HuH-7 (cell line): ENCODE measurements at regions not wholly inside any gene's neighbourhood (a gene's known extent, or its start where the extent isn't known, plus 50 kb on each side); places are given as distances from the start of the nearest gene placed in this dataset.
A peak's percentile ranks its signal among the peaks of the same experiment; 100 is the strongest.
"Not testable (repeated sequence)": the region's sequence is repeated elsewhere in the genome, so short reads cannot be mapped to it uniquely, and the experiment has no call there.

Experiments
- DNase-seq: peaks from one replicate; pipeline ENCODE4 v3.0.0; 2011; ENCODE audit warnings: low spot score

DNA sequence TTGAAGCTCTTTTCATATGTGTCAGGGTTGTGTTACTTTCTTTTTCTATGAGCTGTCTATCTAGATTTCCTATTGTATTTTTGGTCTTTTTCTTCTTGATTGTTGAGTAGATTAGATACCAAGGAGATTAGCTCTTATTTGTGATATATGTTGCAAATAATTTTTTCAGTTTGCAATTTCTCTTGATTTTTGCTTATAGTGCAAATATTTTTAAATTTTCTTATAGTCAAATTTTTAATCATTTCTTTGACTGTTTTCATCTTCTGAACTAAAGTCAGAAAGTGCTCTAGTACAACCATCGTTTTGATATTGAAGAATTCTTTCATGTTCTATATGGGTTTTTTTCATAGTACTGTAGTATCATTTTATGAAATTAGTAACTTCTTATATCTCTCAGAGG is 193.7 kb downstream of the OSTF1 start:
- DNase-seq = no peak

DNA sequence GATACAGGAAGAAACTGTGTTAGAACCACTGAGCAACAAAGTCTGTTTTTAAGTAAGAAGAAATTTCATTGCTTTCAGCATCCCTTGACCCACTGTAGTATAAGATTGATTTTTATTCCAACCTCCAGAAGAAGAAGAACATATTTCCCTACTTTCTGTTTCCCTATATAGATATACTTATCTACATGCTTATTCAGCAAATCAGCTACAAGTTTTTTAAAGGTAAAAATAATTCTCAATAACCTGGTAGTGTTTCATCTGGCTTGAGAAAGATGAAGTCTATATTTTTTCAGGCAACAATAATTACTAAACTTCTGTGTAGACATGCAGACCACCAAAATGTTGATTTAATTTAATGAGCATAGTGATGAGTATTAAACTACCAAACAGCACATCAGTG is 201.0 kb downstream of the OSTF1 start:
- DNase-seq = no peak

DNA sequence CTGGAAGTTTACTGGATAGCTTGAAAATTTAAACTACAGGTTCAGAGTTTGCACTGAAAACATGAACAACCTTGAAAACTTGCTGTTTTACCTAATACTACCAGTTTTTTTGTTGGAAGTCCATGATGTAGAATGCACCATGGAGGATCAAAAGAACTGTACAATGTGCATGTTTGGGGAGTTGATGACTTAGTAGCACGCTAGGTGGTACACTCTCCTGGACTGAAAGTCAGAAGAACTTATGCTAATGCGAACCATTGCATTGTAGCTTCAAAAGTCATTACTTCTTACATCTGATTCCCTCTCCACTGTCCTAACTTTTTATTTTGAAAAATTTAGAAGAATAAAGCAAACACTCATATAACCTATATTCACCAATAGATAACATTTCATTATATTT is 211.0 kb downstream of the OSTF1 start:
- DNase-seq = peak; percentile 26

DNA sequence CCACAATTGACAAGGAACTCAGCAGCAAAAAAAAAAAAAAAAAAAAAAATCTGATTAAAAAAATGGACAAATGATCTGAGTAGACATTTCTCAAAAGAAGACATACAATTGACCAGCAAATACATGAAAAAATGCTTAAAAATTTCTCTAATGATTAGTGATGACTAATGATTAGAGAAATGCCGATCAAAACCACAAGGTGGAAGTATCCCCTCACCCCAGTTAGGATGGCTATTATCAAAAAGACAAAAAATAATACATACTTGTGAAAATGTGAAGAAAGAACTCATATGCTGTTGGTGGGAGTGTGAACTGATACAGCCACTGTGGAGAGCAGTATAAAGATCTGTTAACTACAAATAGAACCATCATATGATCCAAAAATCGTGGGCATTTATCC is 245.3 kb downstream of the OSTF1 start:
- no peak for DNase-seq

DNA sequence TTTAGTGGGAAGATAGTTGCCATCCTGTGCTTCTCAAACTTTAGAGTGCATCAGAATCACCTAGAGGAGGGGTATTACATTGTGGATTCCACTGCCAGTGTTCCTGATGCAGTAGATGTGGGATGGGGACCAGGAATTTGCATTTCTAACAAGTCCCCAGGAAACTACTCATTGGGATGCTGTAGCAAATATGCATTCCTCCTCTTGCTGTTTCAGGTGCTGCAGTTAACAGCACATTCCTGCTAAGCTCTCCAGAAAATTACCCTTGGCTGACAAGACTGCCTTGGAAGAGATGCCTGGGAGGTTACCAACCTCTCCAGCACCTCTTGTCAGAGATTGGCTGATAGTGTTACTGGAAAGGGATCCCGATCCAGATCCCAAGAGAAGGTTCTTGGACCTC is 270.5 kb downstream of the OSTF1 start:
- DNase-seq = no peak

DNA sequence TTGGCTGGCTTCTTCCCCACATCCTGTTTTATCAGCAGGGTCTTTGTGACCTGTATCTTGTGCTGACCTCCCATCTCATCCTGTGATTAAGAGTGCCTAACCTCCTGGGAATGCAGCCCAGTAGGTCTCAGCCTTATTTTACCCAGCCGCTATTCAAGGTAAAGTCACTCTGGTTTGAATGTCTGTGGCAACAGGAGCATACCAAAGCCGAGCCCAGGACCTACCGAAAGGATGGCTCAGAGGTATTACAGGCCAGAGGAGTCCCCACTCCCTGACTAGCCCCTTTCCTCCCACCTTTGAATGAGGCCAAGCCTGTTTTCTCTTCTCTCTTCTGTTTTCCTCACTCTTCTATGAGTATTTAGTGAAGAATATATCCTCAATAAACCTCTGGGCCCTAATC is 271.3 kb downstream of the OSTF1 start:
- DNase-seq = no peak

DNA sequence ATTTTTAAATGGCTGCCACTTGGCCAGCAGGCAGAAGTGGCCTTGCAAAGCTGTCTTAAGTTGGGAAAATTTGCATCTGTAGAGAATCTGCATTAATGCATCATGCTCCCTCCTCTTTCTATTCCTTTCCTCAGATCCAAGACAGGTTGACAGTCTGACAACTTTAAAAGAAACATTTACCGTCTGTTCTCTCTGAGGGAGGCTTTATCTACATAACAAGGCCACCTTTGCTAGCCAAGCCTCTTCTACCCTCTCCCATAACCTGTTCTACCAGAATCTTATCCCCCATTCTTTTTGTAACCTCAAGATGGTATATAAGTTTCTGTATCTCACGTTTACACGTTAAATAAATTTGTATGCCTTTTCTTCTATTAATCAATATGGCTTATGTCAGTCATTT is 271.9 kb downstream of the OSTF1 start:
- no peak for DNase-seq

DNA sequence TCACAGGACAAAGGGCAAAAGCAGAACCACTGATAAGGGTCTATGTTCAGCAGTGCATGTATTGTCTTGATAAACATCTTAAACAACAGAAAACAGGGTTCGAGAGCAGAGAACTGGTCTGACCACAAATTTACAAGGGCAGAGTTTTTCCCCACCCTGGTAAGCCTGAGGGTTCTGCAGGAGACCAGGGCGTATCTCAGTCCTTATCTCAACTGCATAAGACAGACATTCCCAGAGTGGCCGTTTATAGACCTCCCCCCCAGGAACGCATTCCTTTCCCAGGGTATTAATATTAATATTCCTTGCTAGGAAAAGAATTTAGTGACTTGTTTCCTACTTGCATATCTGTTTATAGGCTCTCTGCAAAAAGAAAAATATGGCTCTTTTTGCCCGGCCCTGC is 274.1 kb downstream of the OSTF1 start:
- DNase-seq = not testable (repeated sequence)

DNA sequence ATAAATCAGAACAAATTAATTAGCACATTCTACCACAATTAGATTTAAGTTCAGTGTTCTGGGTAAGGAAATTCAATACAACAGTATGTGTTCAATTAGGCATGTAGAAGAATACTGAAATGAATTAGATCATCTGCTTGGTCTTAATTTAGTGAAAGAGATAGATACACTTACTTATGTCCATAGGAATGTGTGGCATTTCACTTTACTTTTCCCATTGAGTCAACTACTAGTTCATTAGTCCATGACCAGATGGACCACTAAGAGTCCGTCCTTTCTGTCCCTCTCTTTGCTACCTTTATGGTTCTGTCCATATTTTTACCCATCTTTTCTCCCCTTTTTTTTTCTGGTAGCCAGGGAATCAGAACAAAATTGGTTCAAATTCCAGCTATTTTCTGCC is 276.9 kb downstream of the OSTF1 start:
- no peak for DNase-seq

DNA sequence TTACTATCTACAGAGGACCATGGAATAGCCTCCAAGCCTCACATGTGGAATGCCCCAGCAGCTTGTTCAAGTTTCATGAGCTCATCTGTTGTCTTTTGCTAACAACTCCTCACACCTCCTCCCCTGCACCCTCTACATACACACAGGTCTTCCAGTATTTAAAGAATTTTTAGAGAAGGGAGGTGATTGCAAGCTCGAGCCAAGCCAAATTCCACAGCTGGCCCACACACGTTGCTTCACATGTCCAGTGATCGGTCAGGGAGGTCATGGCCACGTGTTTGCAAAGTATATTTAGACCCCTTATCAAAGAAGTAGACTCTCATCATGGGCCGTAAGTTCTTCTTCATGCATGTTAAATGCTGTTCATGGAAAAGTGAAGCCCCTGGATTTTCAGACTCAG is 281.7 kb downstream of the OSTF1 start:
- no peak for DNase-seq

DNA sequence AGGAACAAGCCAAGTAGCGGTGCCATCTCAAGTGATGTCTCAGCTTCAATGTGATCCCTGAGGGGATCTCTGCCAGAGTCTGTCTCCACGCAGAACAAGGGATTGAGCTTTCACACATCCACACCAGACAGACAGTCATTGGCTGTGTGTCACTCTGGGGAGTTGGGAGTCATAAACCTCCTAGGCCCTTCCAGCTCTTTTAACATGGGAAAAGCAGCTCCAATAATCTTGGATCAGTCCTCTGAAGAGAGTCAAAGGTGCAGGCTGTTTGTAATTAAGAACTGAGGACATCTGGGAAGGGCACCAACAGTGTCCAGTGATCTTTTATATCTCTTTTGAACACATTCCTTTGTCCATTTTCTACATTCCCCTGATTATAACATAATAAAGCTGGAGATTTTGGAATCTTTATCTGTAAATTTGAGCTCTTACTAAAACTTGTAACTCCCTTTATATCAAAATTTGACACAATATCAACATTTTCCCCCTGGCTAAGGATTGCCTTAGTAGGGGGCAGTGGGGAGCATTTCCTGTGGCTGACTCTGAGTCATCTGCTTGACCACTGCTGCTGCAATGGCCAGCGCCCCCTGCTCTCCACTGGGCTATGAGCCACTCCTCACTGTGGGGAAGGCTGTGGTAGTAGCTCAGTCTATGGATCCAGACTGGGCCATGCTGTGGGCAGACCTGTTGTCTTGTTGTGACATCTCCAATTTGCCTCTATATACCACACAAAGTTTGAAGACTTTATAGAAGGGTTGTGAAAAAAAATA is 284.4 kb downstream of the OSTF1 start:
- no peak for DNase-seq

DNA sequence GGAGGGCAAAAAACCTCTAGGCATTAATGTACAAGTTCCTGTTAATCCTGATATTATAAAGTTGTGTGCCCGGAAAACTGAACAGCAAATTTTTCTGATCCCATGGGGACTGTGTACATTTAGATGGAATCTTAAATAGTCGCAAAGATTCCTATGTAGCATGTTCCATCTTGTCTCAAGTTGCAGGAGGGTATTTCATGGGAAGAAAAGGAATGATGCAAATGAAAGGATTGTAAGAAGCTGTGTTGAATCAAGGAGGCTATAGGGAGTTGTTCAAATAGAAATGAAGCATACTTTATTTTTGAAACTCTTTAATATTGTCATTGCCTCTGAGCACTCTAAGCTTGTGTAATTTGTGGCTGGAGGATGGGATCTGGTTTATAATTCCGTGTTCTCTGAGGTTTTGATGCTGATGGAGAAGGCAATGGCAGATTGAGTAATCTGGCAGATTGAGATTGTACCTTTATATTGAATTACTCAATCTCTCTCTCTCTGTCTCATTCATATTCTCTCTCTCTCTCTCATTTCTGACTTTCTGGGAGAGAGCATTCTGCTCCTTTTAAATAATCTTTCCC is 288.5 kb downstream of the OSTF1 start:
- DNase-seq = no peak

DNA sequence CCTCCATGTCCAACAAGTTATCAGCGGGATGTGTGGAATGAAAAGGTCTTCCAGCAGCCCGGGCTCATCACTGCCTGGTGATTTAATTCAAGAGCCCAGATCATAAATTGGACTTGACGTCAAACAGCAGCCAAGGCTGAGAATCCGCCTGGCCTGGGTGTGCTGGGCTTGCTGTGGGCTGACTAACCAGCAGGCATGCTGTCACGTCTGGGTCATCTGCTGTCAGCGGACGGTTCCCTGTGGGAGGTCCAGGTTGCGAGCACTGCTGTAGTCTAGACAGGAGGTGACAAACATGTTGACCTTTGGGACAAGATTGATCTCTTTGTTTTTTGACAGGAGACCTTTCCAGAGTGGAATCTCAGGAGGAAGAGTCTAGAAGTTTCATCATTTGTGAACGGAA is 289.7 kb downstream of the OSTF1 start:
- DNase-seq = peak; percentile 23

DNA sequence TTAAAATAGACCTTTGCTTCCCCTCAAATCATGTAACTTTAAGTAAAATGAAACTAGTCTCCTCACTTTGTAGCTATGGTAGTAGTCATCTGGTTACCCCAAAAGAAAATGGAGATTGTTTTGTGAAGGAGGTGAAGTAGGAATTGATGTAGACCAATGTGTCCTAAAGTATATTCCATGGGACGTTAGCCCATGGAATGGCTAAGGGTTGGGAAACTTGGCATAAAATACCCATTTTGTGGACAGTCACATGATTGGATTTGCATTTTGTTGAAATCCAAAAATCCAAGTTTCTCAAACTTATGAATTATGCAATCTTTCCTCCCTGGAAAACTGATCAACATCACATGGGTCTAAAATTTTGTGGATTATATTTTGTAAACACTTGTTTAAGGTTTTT is 290.6 kb downstream of the OSTF1 start:
- no peak for DNase-seq

DNA sequence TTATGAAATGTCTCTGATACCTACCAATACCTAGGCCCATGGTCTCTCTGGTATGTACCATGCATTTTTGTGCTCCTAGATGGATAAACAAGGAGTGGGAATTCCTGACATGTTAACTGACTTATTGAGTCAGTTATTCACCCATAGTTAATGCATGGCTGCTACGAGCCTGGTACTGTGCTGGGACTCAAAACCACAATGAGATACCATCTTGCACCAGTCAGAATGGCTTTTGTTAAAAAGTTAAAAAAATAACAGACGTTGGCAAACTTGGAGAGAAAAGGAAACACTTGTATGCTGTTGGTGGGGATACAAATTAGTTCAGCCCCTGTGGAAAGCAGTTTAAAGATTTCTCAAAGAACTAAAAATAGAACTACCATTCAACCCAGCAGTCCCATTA is 293.8 kb downstream of the OSTF1 start:
- no peak for DNase-seq

DNA sequence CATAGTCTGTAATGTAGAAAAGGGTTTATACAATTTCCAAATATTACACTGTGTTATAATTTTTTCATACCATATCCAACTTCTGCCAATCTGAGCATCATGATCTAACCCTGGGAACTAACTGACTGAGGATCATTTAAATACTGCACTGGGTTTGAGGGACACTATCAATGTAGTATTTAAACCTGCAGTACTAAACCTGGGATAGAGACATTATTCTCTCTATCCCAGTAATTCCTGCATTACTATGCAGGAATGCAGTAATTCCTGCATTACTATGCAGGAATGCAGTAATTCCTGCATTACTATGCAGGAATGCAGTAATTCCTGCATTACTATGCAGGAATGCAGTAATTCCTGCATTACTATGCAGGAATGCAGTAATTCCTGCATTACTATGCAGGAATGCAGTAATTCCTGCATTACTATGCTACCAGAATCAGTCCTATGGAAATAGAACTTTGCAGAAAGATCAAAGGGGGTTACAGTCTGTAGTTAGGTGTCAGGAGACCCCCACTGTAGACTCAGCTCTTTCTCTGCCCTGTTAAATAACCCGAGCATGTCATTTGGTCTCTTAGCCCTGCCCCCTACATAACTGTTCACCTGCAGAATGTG is 295.2 kb downstream of the OSTF1 start:
- DNase-seq = not testable (repeated sequence)

DNA sequence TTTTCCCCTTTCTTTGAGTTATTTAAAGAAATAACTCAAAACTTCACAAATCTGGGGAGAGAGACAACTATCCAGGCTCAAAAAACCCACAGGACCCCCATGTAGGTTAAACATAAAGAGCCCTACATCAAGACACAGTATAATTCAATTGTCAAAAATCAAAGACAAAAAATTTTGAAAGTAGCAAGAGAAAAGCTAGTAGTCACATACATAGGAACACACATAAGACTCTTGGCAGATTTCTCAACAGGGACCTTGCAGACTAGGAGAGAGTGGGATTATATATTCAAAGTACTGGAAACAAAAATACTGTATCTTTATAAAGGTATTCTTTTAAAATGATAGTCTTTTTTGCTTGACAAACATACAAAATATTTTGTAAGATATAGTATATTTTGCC is 296.9 kb downstream of the OSTF1 start:
- DNase-seq = no peak

DNA sequence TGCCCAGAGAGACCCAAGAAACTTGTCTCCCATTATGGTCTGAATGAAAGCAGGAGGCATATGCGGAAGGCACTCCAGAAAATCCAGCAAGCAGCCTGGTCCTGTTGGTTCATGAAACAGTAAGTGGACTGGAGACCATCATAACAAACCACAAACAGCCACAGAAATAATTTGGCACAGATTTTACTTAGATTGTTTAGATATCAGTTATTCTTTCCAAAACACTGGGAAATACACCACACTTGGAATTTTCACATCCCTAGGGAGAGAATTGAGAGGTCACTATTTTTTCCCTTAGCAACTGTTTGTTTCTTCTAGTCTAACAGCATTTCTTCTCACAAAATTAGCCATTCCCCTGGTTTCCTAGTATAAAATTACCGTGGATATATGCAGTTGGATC is 300.8 kb downstream of the OSTF1 start:
- no peak for DNase-seq

DNA sequence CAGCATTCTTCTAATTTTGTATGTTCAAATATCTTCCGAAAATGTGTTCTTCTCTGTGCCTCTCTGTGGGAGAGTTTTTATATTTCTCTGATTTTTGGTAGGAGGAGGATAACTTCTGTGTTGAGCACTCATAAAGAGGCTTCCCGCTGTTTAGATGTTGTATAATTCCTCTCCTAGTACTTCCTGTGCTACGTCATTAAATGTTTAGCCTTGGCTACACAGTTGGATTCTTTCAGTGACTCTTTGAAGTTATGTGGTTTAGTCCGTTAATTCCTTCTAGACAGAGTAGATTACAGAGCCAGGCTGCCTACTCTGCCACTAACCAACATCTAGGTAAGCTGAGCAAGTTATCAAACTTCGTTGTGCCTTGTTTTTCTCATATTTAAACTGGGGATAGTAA is 302.6 kb downstream of the OSTF1 start:
- DNase-seq = no peak

DNA sequence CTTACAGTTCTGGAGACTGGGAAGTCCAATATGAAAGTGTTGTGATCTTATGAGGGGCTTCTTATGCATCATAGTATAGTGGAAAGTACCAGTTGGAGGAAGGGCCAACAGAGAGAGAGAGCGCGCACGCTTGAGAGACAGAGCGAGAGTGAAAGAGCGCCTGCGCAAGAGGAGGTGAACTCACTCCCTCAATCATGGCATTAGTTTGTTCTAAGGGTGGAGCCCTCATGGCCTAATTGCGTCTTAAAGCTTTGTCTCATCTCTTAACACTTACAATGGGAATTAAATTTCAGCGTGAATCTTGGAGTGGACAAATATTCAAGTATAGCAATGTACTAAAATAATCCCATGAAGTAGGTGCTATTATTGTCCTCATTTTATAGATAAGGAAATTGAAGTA is 303.2 kb downstream of the OSTF1 start:
- no peak for DNase-seq

DNA sequence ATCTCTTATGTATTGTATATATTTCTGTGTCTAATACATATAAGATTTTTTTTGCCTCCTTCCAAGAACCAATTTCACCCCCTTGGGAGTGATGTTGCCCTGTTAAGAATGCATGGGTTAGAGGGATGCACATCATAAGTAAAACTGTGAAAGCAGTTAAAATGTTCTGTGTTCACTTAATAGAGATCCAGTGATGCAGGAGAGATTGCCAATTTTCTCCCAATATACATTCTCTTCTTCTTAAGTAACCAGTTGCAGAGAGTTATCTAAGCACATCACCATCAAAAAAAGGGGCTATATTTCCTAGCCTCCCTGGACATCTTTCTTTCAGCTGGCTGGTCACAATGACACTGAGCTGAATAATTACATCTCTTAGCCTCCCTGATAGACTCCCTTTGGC is 307.0 kb downstream of the OSTF1 start:
- DNase-seq = no peak

DNA sequence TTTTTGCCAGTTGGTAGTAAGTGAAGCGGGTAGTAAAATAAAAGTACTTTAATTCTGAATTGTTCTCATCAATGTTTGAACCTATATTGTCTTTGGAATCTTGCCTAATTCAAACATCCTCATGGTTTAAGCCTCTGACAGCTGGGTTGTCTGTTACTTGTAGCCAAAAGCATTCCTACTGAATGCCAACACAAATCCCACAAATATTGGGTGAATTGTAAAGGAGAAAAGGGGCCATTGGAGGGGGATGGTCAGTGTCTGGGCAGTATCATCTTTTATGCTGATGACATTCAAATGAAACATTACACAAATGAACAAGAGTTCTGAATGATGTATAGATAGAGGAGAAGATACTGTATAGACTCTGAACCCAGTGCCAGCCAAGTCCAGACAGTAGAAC is 309.5 kb downstream of the OSTF1 start:
- no peak for DNase-seq

DNA sequence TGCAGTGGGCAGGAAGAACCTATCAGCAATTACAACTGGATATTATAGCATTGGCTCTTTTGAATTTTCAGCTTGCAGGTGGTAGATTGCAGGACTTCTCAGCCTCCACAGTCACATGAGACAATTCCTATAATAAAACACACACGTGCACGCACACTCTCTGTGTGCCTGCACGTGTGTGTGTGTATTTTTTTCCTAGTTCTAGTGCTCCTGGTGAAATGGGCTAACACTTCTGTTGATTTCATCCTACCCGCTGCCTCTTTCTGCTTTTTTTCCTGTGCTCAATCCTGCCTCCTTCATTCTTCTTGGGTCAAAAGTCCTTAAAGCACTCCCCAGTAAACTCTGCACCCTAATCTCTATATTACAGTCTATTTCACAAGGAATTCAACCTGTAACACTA is 320.1 kb downstream of the OSTF1 start:
- no peak for DNase-seq

DNA sequence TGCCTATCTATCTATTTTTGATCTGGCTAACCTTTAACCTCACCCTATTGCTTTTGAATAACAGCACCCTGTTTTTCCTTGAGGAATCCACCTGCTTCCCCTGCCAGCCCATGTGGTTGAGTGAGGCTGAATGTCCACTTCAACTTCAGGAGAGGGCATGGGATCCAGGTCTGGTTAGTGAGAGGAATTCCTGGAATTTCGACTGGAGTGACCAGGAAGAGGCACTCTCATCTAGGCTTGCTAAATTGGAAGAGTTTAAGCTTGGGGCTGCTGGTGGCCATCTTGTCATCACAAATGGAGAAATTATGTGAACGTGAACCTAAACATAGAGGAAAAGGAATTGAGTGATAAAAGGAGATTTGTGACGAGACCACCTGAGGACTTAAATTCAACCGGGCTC is 322.1 kb downstream of the OSTF1 start:
- DNase-seq = no peak
